Thyroid gland (tissue), 4 donors: ENCODE measurements at regions not wholly inside any gene's neighbourhood (a gene's known extent, or its start where the extent isn't known, plus 50 kb on each side); places are given as distances from the start of the nearest gene placed in this dataset.

Experiments used
- CTCF ChIP-seq, 6 experiments: fragments of 200-600 bp in 3 of 6; fragments of 450-650 bp in 3 of 6; sonication (generic) in 3 of 6; IDR thresholded peaks; one replicate each; pipeline ENCODE4 v1.5.1; 2016 to 2019; ENCODE audit warnings: antibody characterized with exemption in 6 of 6, mild to moderate bottlenecking in 2 of 6, inconsistent platforms in 1 of 6, moderate library complexity in 1 of 6
- POLR2A ChIP-seq, 2 donors: fragments of 450-650 bp; IDR thresholded peaks; one replicate each; pipeline ENCODE4 v1.6.1; 2017; ENCODE audit warnings: antibody characterized with exemption in 2 of 2, mild to moderate bottlenecking in 2 of 2, moderate library complexity in 1 of 2

GRCh38 chr3:82707035-82707434 lies 945.6 kb upstream of the GBE1 start:
- no peak for TF ChIP-seq POLR2A (IDR thresholded peaks at IDR 0.05)
- no peak for TF ChIP-seq CTCF (IDR thresholded peaks at IDR 0.05)
